HG03442 (cell line): ENCODE measurements at regions not wholly inside any gene's neighbourhood (a gene's known extent, or its start where the extent isn't known, plus 50 kb on each side); places are given as distances from the start of the nearest gene placed in this dataset.

Experiments used
- ATAC-seq: cut with Tn5 transposase; IDR thresholded peaks from one replicate; pipeline ENCODE4 v1.9.1; 2021; ENCODE audit warnings: mild to moderate bottlenecking, moderate library complexity; ENCODE audit not compliant: unreplicated experiment

DNA sequence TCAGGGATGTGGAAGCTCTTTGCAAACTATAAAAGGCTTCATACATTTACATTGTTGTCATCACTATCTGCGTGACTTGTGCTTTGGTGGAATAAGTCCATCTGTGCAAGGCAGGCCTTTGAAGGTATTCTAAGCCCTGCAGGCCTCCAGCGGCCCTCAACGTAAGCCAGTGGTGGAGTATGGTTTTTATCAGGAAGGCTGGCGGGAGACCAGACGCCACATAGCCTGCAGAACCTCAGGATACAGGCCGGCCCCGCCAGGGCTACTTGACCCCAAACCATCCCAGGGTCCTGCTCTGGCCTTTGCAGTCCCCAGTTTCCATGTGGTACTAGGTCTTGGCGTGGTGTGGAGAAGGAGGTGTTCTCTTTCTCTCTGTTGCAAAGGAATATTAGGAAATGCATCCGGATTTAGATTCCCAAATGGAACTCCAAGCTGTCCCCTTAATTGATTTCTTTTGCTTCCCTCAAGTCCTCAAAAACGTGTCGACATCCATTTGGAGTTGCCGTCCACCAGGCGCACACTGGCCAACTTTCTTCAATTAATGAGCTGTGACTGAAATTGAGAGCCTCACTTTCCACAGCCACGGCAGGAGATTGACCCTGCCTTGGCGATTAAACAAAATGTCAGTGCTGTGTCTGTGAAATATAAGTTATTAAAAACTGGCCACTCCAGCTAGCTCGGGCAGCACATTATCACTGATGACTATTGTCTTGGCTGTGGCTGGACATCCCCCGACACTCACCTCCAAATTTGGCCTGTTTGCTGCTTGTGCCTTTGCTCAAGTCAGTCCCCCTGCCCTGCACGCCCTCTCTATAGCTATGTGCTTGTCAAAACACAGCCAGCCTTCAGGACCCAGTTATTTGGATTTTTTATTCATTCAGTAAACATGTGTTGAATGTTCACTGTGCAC lies 239.8 kb upstream of the TLE3 start:
- no peak for ATAC-seq

DNA sequence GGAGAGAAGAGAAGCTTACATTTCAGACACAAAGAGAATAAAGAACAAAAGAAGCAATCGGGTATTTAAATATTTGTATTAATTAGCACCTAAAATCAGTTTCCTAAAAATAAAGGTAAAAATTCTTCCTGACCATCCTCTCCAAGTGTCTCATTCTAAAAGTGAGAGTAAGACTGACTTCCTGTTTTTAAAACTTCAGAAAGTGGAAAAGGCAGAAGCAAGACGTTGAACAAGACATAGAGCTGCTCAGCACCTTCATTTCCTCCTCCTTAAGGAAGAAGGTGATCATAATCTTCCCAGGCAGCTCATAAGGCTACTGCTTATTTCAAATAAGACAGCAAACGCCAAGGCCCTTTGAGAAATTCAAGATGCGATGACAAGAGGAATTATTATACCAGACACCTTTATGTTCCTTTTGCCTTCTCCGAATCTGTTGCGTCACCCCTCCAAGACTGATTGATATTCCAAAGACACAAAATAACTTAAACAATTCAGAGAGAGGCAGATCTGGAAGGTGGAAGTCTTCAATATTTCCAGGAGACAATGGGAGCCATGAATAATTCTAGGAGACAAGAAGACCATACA lies 238.8 kb upstream of the TLE3 start:
- no peak for ATAC-seq

DNA sequence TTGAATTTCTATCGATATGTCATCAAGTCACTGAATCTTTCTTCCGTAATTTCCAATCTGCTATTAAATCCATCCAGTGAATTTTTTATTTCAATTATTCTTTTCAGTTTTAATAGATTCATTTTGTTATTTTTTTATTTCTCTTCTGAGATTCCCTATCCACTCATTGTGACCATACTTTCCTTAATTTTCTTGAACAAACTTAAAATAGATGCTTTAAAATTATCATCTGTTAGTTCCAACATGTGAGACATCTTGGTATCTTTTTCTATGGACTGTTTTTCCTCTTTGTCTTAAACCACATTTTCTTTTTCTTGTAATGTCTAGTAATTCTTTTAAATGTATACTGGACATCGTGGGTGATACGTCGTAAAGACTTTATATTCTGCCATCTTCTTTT lies 236.6 kb upstream of the TLE3 start:
- ATAC-seq: no peak

- no peak for ATAC-seq
These were observed 231.5 kb upstream of the TLE3 start for GRCh38 chr15:70329179-70329578.

DNA sequence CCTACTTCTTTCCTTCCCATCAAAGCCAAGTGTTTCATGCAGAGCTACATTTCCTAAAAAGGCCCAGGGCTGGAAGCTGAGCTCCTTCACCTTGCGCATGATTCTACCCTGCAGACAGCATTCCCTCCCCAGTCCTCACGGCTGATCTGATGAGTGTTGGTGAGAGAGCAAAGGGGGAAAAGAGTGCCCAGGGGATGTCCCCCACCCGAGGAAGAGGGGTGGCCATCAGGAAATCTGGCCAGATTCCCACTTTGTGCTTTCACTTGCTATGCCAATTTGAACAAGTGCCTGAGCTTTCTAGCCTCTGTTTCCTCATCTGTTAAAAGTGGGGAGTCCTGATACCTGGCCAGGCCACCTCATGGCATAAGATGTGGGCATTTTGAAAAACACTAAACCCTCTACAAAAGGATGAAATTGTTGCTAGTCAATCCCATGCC lies 231.0 kb upstream of the TLE3 start:
- no peak for ATAC-seq

GRCh38 chr15:70327856-70328678 lies 230.3 kb upstream of the TLE3 start:
- no peak for ATAC-seq

DNA sequence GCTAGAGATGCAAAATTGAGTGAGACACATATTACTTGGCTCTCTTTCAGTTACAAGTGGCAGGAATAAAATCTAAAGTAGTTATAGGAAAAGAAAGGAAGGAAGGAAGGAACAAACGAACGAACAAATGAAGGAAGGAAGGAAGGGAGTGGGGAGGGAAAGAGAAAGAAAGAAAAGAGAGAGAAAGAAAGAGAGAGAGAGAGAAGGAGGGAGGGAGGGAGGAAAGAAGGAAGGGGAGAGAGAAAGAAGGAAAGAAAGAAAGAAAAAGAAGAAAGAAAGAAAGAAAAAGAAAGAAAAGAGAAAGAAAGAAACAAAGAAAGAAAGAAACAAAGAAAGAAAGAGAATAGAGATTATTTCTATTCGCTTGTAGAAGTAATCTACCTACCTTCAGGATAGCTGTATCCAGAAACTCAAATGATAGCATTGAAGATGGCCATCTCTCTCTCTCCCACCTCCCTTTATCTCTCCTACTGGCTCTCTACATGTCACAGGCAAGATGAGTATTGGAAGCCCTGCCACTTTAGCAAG lies 229.7 kb upstream of the TLE3 start:
- ATAC-seq: no peak

DNA sequence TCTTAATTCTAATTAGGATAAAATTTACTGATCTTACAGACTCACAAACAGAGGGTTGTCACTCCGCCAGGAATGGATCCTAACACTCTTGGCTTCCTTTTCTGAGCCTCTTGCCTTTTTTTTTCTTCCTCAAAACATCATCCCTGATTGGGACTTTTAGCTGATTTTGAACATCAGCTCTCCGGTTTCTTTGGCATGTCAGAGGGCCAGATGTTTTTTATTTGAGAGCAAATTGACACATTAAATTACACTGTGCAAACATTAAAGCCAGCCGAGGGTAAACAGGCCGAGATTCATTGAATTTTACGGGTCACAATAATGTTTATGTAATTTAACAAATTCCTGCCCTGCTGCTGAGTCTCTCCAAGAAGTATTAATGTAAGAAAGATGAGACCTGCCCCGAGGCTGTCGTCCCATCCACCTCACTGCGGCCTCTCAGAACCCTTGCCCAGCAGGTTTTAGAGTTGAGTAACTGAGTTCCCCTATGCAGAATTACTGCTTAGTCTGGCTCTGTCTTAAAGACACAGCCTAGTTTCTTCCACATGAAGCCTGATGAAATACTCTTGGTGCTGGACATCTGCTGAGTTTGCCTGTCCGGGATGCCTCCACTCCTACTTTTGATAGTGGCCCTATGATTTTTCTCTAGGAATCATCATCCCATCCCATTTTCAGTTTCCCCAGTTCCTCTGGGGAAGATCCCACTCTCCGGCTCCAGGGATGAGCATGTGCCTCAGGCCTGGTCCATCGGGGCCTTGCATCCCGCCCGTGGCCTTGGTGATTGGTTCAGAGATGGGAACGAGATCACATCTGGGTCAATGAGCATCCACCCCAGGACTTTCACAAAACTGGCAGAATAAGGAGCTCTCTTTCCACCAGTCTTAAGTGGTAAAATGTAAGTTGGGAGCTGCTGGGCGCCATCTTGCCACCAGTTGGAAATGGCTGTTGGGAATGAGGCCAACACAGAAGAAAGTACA lies 226.6 kb upstream of the TLE3 start:
- no peak for ATAC-seq

- no peak for ATAC-seq
These were observed 225.6 kb upstream of the TLE3 start for GRCh38 chr15:70323111-70323851.

DNA sequence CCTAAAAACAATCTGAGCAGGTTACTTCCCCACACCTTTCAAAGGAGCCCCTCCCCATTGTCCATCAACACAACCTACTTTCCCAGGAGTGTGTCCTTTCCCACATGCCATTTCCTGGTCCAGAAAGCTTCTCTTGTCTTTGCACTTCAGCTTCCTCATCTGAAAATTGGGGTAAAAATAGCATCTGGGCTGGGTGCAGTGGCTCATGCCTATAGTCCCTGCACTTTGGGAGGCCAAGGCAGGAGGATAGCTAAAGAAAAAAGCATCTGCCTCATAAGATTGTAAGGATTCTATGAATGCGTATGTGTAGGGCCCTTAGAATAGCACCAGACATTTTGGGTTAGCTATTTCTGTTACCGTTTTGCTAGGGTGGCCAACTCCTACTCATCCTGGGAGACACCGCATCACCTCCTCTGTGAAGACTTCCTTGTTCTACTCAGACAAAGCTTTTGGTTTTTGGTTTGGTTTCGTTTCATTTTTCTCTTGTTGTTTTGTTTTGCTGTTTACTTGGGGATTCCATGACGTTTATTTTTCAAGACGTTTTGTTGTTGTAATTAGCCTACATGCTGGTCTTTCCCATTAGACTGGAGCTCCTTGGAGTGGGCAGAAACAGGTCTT lies 224.4 kb upstream of the TLE3 start:
- ATAC-seq: no peak

GRCh38 chr15:70321172-70321819 lies 223.6 kb upstream of the TLE3 start:
- ATAC-seq: no peak

GRCh38 chr15:70320482-70320881 lies 222.8 kb upstream of the TLE3 start:
- no peak for ATAC-seq

- ATAC-seq: no peak
These were observed 222.4 kb upstream of the TLE3 start for GRCh38 chr15:70320077-70320476.

DNA sequence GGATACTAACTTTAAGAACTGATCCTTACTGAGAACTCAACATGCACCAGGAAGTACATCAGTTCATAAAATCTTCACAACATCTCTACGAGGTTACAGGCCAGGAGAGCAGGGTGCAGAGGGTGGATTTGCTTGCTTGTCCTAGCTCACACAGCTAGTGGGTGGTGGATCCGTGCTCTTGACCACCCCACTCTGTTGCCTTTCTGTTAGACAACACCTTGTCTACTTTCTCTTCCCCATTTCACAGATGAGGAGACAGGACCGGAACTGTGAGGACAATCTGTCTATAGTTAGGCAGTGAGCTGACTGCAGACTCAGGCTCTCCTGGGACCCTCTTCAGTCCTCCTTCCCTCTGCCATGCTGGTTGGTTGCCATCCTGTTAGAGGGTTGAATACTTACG lies 221.7 kb upstream of the TLE3 start:
- ATAC-seq: peak; percentile 78

DNA sequence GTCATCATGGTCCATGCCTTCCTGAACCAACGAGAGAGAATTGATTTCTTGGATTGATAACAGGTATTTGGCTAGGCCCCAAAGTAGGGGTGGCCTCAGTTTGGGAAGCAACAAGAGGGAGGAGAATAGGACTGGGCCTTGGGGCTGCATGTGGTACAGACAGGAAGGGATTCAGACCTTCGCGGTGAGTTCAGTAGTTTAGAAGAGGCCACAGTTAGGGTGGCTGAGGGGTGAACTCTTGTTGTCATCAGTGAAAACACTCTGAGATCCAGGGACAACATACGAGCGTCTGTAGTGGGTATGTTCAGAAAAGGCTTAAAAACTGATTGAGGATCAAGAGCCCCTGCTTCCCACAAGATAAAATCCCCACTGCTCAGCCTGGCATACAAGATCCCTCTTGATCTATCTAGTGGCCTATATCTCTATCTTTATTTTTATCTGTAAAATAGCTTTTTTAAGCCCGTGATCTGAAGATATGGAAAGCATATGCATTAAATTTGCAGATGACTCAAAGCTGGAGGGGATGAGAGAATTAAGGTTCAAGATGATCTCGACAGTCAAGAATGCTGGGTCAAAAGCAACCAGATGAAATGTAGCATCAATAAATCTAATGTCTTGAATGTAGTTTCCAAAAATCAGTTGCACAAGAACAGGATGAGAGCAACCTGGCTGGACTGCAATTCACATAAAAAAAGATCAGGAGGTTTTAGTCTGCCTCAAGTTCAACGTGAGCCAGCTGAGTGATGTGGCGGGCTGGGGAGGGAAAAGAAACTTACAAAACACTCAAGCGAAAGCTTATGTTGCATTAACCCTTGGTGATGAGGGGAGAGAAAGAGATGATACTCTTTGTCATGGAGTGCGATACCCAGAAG lies 221.1 kb upstream of the TLE3 start:
- peak; percentile 20 for ATAC-seq

GRCh38 chr15:70316059-70316600 lies 218.4 kb upstream of the TLE3 start:
- no peak for ATAC-seq

DNA sequence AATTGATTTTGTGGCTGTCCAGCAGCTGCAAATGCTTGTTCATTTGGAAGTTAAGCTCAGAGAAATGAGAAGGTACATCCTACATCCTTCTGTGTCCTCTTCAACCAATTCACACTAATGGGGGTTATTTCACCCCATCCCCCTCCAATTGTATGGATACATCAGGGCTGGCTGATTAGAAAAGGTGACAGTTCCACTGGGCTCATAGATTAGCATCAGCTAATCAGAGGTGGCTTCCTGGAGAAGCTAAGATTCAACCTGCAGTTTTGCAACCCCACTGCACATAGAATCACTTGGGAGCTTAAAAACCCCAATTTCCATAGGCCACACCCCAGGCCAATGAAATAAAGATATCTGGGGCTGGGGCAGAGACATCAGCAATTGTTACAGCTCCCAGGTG lies 217.7 kb upstream of the TLE3 start:
- no peak for ATAC-seq
